ENCODE measurements at regions not wholly inside any gene's neighbourhood (a gene's known extent, or its start where the extent isn't known, plus 50 kb on each side); places are given as distances from the start of the nearest gene placed in this dataset.
"Not testable (repeated sequence)": the region's sequence is repeated elsewhere in the genome, so short reads cannot be mapped to it uniquely, and the experiment has no call there.

GRCh38 chr15:30730633-30731032 lies 104.7 kb downstream of the ARHGAP11B start:
- not testable (repeated sequence) for TF ChIP-seq CTCF (conservative IDR thresholded peaks at IDR 0.05; ENCODE audit: low read length); EZH2phosphoT487 (IDR thresholded peaks at IDR 0.05; ENCODE audit: borderline replicate concordance, low read depth, low read length)
